Activated CD8-positive, alpha-beta T cell treated with anti-CD3 and anti-CD28 coated beads for 36 hours (primary cell): ENCODE measurements at regions not wholly inside any gene's neighbourhood (a gene's known extent, or its start where the extent isn't known, plus 50 kb on each side); places are given as distances from the start of the nearest gene placed in this dataset.
"Not testable (repeated sequence)": the region's sequence is repeated elsewhere in the genome, so short reads cannot be mapped to it uniquely, and the experiment has no call there.

Source experiments
- ATAC-seq: fragments of 200-7000 bp; cut with Tn5 transposase; one replicate; pipeline ENCODE4 v1.10.0; 2021; ENCODE audit warnings: mild to moderate bottlenecking, moderate library complexity
- CTCF ChIA-PET: fragments of 350-600 bp; sonication (Branson Sonifier 250); formaldehyde crosslinking; loops from one replicate; lab custom pipeline; 2021; ENCODE audit warnings: antibody characterized with exemption; lab: Charles Lee
- POLR2A ChIA-PET: fragments of 350-600 bp; sonication (Branson Sonifier 250); formaldehyde crosslinking; loops from one replicate; lab custom pipeline; 2021; ENCODE audit warnings: antibody characterized with exemption; lab: Charles Lee
- DNase-seq: peaks from one replicate; pipeline ENCODE4 v3.0.0-alpha.2; 2020
- H3K27ac Mint-ChIP-seq: one replicate; pipeline ENCODE4 v1.8.0; 2021; ENCODE audit warnings: mild to moderate bottlenecking, mixed read lengths
- H3K27me3 Mint-ChIP-seq: one replicate; pipeline ENCODE4 v1.8.0; 2021; ENCODE audit warnings: mixed read lengths
- H3K36me3 Mint-ChIP-seq: one replicate; pipeline ENCODE4 v1.8.0; 2021; ENCODE audit warnings: low read depth, mixed read lengths
- H3K4me1 Mint-ChIP-seq: one replicate; pipeline ENCODE4 v1.8.0; 2021; ENCODE audit warnings: low read depth, mixed read lengths
- H3K4me3 Mint-ChIP-seq: one replicate; pipeline ENCODE4 v1.8.0; 2021; ENCODE audit warnings: mild to moderate bottlenecking, moderate library complexity, mixed read lengths
- H3K9me3 Mint-ChIP-seq: one replicate; pipeline ENCODE4 v1.8.0; 2021; ENCODE audit warnings: mixed read lengths
- CTCF ChIP-seq: fragments of 200-600 bp; IDR thresholded peaks from one replicate; pipeline ENCODE4 v1.8.0; 2022; ENCODE audit warnings: antibody characterized with exemption, mild to moderate bottlenecking
- intact Hi-C: fragments of 100-400 bp; cut with micrococcal nuclease; formaldehyde crosslinking; loops from one replicate; pipeline ENCODE4 v1.10.0; 2022

GRCh38 chr1:238443687-238444086, 553.0 kb upstream of the ZP4 start:
- ATAC-seq, result no peak
- intact Hi-C loops, result no loop called here
- Mint-ChIP-seq H3K27ac (no peak overlapping the region), H3K27me3 (no peaks in the 10 kb centered on the region), H3K4me3 (no peak overlapping the region), H3K36me3 (no peaks in the 10 kb centered on the region), H3K9me3 (peaks cover 2% of the 10 kb centered on the region), H3K4me1 (no peaks in the 10 kb centered on the region)
- DNase-seq, result no peak
- POLR2A ChIA-PET, result no interaction called here
- CTCF ChIA-PET, result no interaction called here
- no peak for TF ChIP-seq CTCF

- intact Hi-C loops, result no loop called here
- no peak for TF ChIP-seq CTCF
- H3K36me3 Mint-ChIP-seq, result no peaks in the 10 kb centered on the region
- no peaks in the 10 kb centered on the region for H3K27me3 Mint-ChIP-seq
- DNase-seq (no peak), ATAC-seq (no peak)
- H3K9me3 Mint-ChIP-seq, result no peaks in the 10 kb centered on the region
- CTCF ChIA-PET, result no interaction called here
- H3K4me3 Mint-ChIP-seq, result no peak overlapping the region
- no peak overlapping the region for H3K27ac Mint-ChIP-seq
- H3K4me1 Mint-ChIP-seq, result no peaks in the 10 kb centered on the region
- POLR2A ChIA-PET, result interaction anchor here (0.6 kb wide), 1 partner anchor 472 kb away, joined by 5 read pairs; no protein-coding TSS in a partner anchor
Measured at GRCh38 chr1:238439511-238439910, 548.8 kb upstream of the ZP4 start.

GRCh38 chr1:238438311-238439270, 547.9 kb upstream of the ZP4 start:
- H3K9me3 Mint-ChIP-seq, result no peaks in the 10 kb centered on the region
- H3K36me3 Mint-ChIP-seq, result no peaks in the 10 kb centered on the region
- no peaks in the 10 kb centered on the region for H3K4me1 Mint-ChIP-seq
- no peak overlapping the region for H3K27ac Mint-ChIP-seq
- POLR2A ChIA-PET, result no interaction called here
- H3K27me3 Mint-ChIP-seq, result no peaks in the 10 kb centered on the region
- no peak for ATAC-seq
- DNase-seq, result no peak
- CTCF ChIA-PET, result no interaction called here
- intact Hi-C loops, result no loop called here
- H3K4me3 Mint-ChIP-seq, result no peak overlapping the region
- no peak for TF ChIP-seq CTCF

GRCh38 chr1:238429703-238430102, 539.0 kb upstream of the ZP4 start:
- H3K36me3 Mint-ChIP-seq, H3K27ac Mint-ChIP-seq, CTCF ChIA-PET, intact Hi-C loops, H3K4me3 Mint-ChIP-seq, H3K27me3 Mint-ChIP-seq, ATAC-seq, POLR2A ChIA-PET, DNase-seq, H3K4me1 Mint-ChIP-seq: not testable (repeated sequence)
- peaks cover 15% of the 10 kb centered on the region for H3K9me3 Mint-ChIP-seq

GRCh38 chr1:238419209-238419608, 528.5 kb upstream of the ZP4 start:
- intact Hi-C loops, result no loop called here
- no peak for ATAC-seq
- H3K4me3 Mint-ChIP-seq, result no peak overlapping the region
- TF ChIP-seq CTCF, result no peak
- no peak overlapping the region for H3K27ac Mint-ChIP-seq
- POLR2A ChIA-PET, result no interaction called here
- no peak for DNase-seq
- no peaks in the 10 kb centered on the region for H3K4me1 Mint-ChIP-seq
- CTCF ChIA-PET, result no interaction called here
- H3K9me3 Mint-ChIP-seq, result peaks cover 1% of the 10 kb centered on the region
- no peaks in the 10 kb centered on the region for H3K36me3 Mint-ChIP-seq
- H3K27me3 Mint-ChIP-seq, result no peaks in the 10 kb centered on the region
